ENCODE measurements at regions not wholly inside any gene's neighbourhood (a gene's known extent, or its start where the extent isn't known, plus 50 kb on each side); places are given as distances from the start of the nearest gene placed in this dataset.

DNA sequence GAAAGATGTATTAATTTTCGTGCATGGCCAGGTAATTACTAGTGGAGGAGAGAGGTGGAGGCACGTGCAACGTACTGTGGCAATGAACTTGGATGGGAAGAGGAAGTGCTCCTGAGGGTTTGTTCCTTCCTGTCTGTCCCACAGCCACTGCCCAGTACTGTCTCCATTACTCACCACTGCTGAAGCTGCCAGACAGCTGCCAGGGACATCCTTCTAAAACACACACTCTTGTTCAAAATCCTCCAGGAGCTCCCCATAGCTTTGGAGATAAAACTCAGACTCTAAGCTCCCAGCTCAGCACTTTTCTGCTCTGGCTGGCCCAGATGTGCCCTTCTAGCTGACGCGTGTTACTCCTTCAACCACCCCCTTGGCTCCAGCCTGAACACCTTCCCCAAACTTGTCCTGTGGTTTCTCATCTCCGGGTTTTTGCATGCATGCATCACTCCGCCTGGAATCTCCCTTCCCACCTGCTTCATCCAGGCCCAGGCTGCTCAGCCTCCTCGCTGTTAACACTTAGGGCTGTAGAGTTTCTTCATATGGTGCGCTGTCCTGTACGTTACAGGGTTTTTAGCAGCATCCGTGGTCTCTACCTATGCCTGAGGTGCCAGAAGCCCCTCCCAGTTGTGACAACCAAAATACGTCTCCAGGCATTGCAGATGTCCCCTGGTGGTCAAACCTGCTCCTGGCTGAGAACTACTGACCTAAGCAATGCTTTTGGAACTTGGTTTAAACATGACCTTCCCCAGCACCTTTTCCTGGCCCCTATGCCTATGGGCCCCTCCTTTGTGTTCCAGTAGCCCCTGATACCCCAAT, 69.5 kb downstream of the C11orf91 start:
- ATAC-seq (replicated peaks in 6 of 8), result no peak
- Histone ChIP-seq H3K27ac (no peak overlapping the region), H3K4me3 (no peak overlapping the region), H3K4me1 (replicated peaks in 1 of 2) (no peaks in the 10 kb centered on the region)
- in situ Hi-C loops (cut with MboI; ENCODE audit: low pct_unique_long_range_greater_than_20kb in 2 of 9, low sequenced_read_pairs in 9 of 9, unreplicated experiment in 9 of 9), result no loop called here
- 80 to 100% (median 94%) methylated on average over 2 to 8 of the region's 12 CpGs; no CpG with 5 or more reads in 1 of the 10 experiments for WGBS, 10 experiments

DNA sequence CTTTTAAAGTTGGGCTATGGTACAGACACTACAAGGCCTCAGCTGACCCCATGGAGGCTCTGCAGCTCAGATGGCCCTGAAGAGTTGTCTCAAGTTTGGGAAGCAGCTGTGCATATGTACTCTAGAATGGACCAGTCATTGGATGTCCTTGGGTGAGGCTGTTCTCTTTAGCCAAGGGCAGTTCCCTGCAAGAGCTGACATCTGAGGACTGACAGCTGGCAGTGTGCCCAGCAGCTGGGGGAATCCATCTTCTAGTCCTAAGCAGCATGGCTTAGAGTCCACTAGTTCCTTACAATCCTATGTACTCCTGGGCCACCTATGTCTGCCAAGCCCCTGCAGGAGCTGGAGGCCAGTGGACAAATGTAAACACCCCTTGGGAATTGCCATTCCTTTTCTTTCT, 76.5 kb downstream of the C11orf91 start:
- in situ Hi-C loops (cut with MboI; ENCODE audit: low pct_unique_long_range_greater_than_20kb in 2 of 9, low sequenced_read_pairs in 9 of 9, unreplicated experiment in 9 of 9), result no loop called here
- H3K4me1 ChIP-seq (replicated peaks in 1 of 2), result no peaks in the 10 kb centered on the region
- no peak overlapping the region for H3K27ac ChIP-seq
- ATAC-seq (replicated peaks in 6 of 8), result peak in 4 of 8 experiments; percentile 45 to 99 (median 82)
- no peak overlapping the region for H3K4me3 ChIP-seq

DNA sequence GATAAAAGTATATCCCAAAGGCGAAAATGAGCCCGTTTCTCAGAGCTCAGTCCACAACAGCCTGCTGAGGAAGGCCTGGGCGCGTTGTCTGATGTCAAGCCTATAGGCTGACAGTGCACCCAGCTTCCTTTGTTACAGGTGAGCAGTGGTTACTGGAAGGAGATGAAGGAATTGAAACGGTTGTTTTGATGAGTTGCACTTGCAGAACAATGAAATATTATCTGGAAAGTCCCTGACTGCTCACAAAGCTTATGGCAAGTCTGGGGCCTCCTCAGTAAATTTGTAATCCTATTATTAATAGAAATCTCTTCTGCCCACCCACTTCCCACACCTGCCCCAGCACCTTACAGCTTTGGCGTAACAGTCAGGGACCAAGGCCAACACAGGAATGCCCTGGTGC, 77.8 kb downstream of the C11orf91 start:
- in situ Hi-C loops (cut with MboI; ENCODE audit: low pct_unique_long_range_greater_than_20kb in 2 of 9, low sequenced_read_pairs in 9 of 9, unreplicated experiment in 9 of 9), result no loop called here
- no peak overlapping the region for H3K4me3 ChIP-seq
- no peak for ATAC-seq (replicated peaks in 6 of 8)
- WGBS, 10 experiments, result 33 to 100% (median 91%) methylated on average over 1 to 4 of the region's 6 CpGs; no CpG with 5 or more reads in 2 of the 10 experiments
- peaks cover 0 to 1% of the 10 kb centered on the region in 2 donors for H3K4me1 ChIP-seq (replicated peaks in 1 of 2)
- no peak overlapping the region for H3K27ac ChIP-seq

DNA sequence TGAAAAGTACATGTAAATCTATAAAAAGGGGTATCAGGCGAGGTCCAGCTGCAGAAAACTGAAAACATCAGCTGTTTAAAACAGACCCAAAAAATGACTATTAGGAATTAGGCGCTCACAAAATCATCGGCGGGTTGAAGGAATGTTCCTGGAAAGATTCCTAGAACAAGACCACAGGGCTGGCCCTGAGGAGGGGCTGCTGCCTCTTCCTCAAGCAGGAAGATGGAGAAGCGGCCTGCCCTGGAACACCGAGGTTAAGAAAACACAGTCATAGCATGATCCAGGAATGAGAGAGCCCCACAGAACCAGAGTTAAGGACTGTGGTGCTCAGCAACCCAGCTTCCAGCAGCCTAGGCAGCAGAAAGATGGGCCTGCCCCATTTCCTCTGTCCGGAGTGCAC, 78.4 kb downstream of the C11orf91 start:
- H3K27ac ChIP-seq, result no peak overlapping the region
- 32 to 100% (median 83%) methylated on average over 1 to 7 of the region's 7 CpGs; no CpG with 5 or more reads in 1 of the 10 experiments for WGBS, 10 experiments
- peaks cover 0 to 3% of the 10 kb centered on the region in 2 donors for H3K4me1 ChIP-seq (replicated peaks in 1 of 2)
- no peak for ATAC-seq (replicated peaks in 6 of 8)
- no peak overlapping the region for H3K4me3 ChIP-seq
- in situ Hi-C loops (cut with MboI; ENCODE audit: low pct_unique_long_range_greater_than_20kb in 2 of 9, low sequenced_read_pairs in 9 of 9, unreplicated experiment in 9 of 9), result no loop called here

DNA sequence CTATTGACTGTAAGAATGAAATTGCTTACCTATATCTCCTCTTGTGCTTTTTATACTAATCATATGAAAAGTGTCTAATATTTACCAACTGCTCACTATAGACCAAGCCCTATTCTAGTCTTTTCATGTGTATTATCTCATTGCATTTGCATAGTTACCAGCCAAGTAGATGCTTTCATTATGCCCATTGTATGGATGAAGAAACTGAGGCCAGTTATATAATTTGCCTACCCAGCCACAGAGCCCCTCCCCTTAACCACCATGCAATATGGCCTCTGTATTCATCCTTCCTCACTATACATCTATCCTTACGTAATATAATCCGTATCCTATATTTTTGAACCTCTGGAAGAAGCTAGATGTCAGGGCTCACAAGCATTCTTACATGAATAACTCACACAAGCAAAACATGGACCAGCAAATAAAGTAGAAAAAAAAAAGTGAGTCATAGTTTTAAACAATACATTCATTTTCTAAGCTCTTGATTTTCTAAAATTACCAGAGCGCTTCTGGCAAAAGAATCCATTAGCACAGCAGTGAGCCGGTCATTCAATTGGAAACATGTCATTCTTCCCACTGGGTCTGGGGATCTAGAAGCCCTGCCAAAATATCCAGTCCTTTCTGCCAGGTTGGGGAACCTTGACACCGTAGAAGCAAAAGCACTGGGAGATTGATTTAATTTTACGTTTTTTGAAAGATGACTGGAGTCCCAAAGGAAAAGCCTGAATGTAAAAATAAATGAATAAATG, 80.0 kb downstream of the C11orf91 start:
- ATAC-seq (replicated peaks in 6 of 8), result no peak
- WGBS, 10 experiments, result 39 to 96% (median 85%) methylated on average over 2 to 6 of the region's 6 CpGs
- Histone ChIP-seq H3K4me3 (no peak overlapping the region), H3K4me1 (replicated peaks in 1 of 2) (peaks cover 0 to 3% of the 10 kb centered on the region in 2 donors), H3K27ac (no peak overlapping the region)
- in situ Hi-C loops (cut with MboI; ENCODE audit: low pct_unique_long_range_greater_than_20kb in 2 of 9, low sequenced_read_pairs in 9 of 9, unreplicated experiment in 9 of 9), result no loop called here

DNA sequence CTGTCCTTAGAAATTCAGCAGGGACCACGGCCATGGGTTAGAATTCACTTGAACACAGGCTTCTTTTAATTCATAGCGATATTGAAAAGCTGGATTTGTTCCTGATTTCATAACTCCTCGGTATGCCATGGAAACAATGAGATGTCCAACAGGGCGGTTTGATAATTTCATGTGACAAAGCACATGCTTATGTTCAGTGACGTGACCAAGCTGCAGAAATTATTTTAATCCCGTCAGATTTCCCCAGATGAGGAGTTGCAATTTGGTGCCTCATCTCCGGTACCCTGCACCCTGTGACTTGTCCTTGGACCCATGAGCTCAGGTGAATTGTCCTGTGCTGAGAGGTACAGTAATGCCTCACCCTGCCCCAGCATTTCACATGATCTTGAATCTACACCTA, 81.7 kb downstream of the C11orf91 start:
- H3K4me1 ChIP-seq (replicated peaks in 1 of 2), result peaks cover 0 to 3% of the 10 kb centered on the region in 2 donors
- no peak for ATAC-seq (replicated peaks in 6 of 8)
- 73 to 95% (median 88%) methylated on average over 2 to 7 of the region's 7 CpGs for WGBS, 10 experiments
- in situ Hi-C loops (cut with MboI; ENCODE audit: low pct_unique_long_range_greater_than_20kb in 2 of 9, low sequenced_read_pairs in 9 of 9, unreplicated experiment in 9 of 9), result no loop called here
- H3K27ac ChIP-seq, result no peak overlapping the region
- no peak overlapping the region for H3K4me3 ChIP-seq

DNA sequence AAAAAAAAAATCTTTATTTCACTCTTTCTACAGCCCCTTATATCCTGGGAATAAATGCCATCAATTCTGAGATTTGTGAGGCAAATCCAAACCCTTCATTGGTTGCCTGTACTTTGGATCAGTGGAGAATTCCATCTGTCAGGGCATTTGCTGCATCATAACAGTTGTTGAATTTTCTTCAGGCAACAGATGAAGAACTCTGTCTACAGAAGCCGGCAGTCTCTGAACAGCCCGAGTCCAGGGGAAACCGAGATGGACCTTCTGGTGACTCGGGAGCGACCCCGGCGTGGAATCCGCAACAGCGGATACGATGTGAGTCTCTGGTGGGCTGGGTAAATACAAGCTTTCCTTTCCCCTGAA, 82.3 kb downstream of the C11orf91 start:
- H3K4me1 ChIP-seq (replicated peaks in 1 of 2), result peaks cover 0 to 3% of the 10 kb centered on the region in 2 donors
- no peak for ATAC-seq (replicated peaks in 6 of 8)
- no peak overlapping the region for H3K27ac ChIP-seq
- H3K4me3 ChIP-seq, result no peak overlapping the region
- WGBS, 10 experiments, result 80 to 100% (median 89%) methylated on average over 1 to 10 of the region's 10 CpGs; no CpG with 5 or more reads in 2 of the 10 experiments
- in situ Hi-C loops (cut with MboI; ENCODE audit: low pct_unique_long_range_greater_than_20kb in 2 of 9, low sequenced_read_pairs in 9 of 9, unreplicated experiment in 9 of 9), result no loop called here

DNA sequence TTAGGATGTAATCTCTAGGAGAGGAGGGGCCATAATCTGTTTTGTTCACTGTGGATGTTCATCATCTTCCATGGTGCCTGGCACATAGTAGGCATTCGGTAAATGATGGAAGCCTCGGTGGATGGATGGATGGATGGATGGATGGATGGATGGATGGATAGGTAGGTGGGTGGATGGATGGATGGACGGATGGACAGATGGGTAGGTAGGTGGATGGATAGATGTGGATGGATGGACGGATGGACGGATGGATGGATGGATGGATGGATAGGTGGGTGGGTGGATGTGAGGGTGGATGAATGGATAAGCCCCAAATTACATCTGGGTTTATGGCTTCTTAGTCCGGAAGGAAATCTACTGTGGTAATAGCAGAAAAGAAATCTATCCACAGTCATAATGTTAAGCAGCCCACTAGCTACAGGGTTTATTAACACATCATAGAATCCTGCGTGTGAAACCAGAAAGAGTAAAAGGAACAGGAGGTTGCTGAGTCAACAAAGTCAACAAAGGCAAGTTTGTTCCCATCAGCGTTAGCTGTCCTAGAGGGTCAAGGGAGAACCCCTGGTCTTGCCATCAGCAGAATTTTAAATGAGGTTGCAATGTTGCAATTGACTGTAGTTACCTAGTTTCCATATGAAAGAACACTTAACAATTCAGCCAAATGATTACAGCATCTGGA, 82.8 kb downstream of the C11orf91 start:
- 46 to 100% (median 94%) methylated on average over 1 to 8 of the region's 8 CpGs; no CpG with 5 or more reads in 1 of the 10 experiments for WGBS, 10 experiments

DNA sequence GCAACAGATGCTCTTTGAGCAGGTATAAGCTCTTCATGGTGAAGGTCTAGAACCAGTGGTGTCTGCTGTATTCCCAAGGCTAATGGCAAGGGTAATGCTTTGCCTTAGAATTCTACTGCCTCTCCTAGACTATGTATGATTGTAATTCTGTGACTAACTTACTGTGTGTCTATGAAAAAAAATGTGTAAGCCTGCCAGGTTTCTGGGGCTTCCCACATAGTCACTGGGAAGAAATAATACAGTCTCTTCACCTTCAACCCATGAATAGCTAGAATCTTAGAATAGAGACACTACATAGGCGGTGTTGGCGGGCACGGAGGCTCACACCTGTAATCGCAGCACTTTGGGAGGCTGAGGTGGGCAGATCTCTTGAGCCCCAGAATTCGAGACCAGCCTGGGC, 84.1 kb downstream of the C11orf91 start:
- no peak for ATAC-seq (replicated peaks in 6 of 8)
- no peak overlapping the region for H3K27ac ChIP-seq
- WGBS, 10 experiments, result 33 to 100% (median 91%) methylated on average over 1 to 5 of the region's 5 CpGs; no CpG with 5 or more reads in 3 of the 10 experiments
- peaks cover 0 to 3% of the 10 kb centered on the region in 2 donors for H3K4me1 ChIP-seq (replicated peaks in 1 of 2)
- H3K4me3 ChIP-seq, result no peak overlapping the region
- in situ Hi-C loops (cut with MboI; ENCODE audit: low pct_unique_long_range_greater_than_20kb in 2 of 9, low sequenced_read_pairs in 9 of 9, unreplicated experiment in 9 of 9), result no loop called here

More for the DNA sequence above, 82.8 kb downstream of the C11orf91 start:
- ATAC-seq (replicated peaks in 6 of 8), result peak in 5 of 8 experiments; percentile 65 to 82 (median 70)
- no peak overlapping the region for H3K4me3 ChIP-seq
- H3K27ac ChIP-seq, result no peak overlapping the region
- H3K4me1 ChIP-seq (replicated peaks in 1 of 2), result peaks cover 0 to 3% of the 10 kb centered on the region in 2 donors
- in situ Hi-C loops (cut with MboI; ENCODE audit: low pct_unique_long_range_greater_than_20kb in 2 of 9, low sequenced_read_pairs in 9 of 9, unreplicated experiment in 9 of 9), result no loop called here

DNA sequence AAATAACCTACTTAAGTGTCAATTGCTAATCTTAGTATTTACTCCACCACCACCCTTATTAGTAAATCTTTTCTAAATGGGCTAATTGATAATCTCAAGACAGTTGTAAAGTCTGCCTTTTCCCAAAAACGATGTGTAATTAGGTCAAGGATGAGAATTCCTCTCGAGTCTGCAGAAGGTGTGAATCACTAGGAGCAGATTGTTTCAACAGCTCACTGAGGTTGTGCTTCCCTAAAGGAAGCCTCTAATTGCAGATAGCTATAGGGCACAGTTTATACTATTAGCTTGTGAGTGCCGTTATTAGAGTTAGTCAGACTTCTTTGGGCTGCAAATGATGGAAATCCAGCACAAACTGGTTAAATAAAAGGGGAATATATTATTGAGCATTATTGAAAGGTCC, 84.9 kb downstream of the C11orf91 start:
- no peak overlapping the region for H3K4me3 ChIP-seq
- 0 to 100% (median 83%) methylated on average over 1 to 3 of the region's 3 CpGs; no CpG with 5 or more reads in 1 of the 10 experiments for WGBS, 10 experiments
- no peak for ATAC-seq (replicated peaks in 6 of 8)
- peaks cover 0 to 3% of the 10 kb centered on the region in 2 donors for H3K4me1 ChIP-seq (replicated peaks in 1 of 2)
- no peak overlapping the region for H3K27ac ChIP-seq
- in situ Hi-C loops (cut with MboI; ENCODE audit: low pct_unique_long_range_greater_than_20kb in 2 of 9, low sequenced_read_pairs in 9 of 9, unreplicated experiment in 9 of 9), result no loop called here

DNA sequence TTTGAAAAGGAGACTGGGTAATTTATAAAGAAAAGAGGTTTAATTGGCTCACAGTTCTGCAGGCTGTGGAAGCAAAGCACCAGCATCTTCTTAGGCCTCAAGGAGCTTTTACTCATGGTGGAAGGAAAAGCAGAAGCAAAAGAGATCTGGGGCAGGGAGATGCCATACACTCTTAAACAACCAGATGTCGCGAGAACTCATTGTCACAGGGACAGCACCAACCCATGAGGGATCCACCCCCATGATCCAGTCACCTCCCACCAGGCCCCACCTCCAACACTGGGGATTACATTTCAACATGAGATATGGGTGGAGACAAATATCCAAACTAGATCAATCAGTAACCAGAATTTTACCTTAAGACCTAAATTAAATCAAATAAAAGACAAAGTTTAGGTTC, 87.2 kb downstream of the C11orf91 start:
- 67 to 100% (median 92%) methylated on average over 2 of the region's 2 CpGs; no CpG with 5 or more reads in 4 of the 10 experiments for WGBS, 10 experiments
- ATAC-seq (replicated peaks in 6 of 8), result no peak
- Histone ChIP-seq H3K27ac (no peak overlapping the region), H3K4me1 (replicated peaks in 1 of 2) (peaks cover 0 to 3% of the 10 kb centered on the region in 2 donors), H3K4me3 (no peak overlapping the region)
- in situ Hi-C loops (cut with MboI; ENCODE audit: low pct_unique_long_range_greater_than_20kb in 2 of 9, low sequenced_read_pairs in 9 of 9, unreplicated experiment in 9 of 9), result no loop called here

DNA sequence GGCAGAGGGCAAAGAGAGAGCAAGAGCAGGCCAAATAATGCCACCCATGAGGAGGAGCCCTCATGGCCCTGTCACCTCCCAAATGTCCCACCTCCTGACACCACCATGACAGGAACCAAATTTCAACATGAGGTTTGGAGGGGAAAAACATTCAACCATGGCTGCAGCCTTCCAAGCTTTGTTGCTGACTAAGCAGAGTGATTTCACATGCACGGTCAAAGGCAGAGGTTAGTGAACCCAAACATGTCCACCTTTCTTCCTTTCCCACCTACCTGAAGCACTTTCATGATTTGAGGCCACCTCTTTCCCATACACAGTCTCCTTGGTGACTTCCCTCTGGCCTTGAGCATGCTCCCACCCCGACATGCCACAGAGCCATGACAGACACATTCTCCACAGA, 89.7 kb downstream of the C11orf91 start:
- in situ Hi-C loops (cut with MboI; ENCODE audit: low pct_unique_long_range_greater_than_20kb in 2 of 9, low sequenced_read_pairs in 9 of 9, unreplicated experiment in 9 of 9), result no loop called here
- Histone ChIP-seq H3K27ac (no peak overlapping the region), H3K4me1 (replicated peaks in 1 of 2) (no peaks in the 10 kb centered on the region), H3K4me3 (no peak overlapping the region)
- ATAC-seq (replicated peaks in 6 of 8), result no peak
- WGBS, 10 experiments, result 52 to 70% (median 60%) methylated on average over 1 to 2 of the region's 2 CpGs; no CpG with 5 or more reads in 7 of the 10 experiments

DNA sequence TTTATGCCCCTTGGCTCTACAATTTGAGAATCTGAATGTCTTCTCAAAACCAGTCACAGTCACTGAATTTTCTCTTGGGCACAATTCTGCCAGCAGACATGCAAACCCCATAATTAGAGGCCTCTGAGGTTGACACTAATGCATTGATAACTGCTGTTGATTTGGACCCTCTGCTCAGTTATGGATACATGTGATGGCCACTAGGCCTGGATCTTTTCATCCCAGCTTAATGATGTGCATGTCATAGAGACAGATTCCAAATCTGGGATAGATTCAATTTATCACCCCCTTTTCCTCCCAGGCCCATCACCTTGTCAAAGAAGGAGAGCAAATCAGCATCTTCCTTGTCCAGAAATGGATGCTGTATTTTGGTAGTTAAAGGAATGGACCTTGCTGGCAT, 92.2 kb downstream of the C11orf91 start:
- no peaks in the 10 kb centered on the region for H3K4me1 ChIP-seq (replicated peaks in 1 of 2)
- H3K27ac ChIP-seq, result no peak overlapping the region
- in situ Hi-C loops (cut with MboI; ENCODE audit: low pct_unique_long_range_greater_than_20kb in 2 of 9, low sequenced_read_pairs in 9 of 9, unreplicated experiment in 9 of 9), result no loop called here
- ATAC-seq (replicated peaks in 6 of 8), result no peak
- no peak overlapping the region for H3K4me3 ChIP-seq
